ENCODE measurements at regions not wholly inside any gene's neighbourhood (a gene's known extent, or its start where the extent isn't known, plus 50 kb on each side); places are given as distances from the start of the nearest gene placed in this dataset.

DNA sequence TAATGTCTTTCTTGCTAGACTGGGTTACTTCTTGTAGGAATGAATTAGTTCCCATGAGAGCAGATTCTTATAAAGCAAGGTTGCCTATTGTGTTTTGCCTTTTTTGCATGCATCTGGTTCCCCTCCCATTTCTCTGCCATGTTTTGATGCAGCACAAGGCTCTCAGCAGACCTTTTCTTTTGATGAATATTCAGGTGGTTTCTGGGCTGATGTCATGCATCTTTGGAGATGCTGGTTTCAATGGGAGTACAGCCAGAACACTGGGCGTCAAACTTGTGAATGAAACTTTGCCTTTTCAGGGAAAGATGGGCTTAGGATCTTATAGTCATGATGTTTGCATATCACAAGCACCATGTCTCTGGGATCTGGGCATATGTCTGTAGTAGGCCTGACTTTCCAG is 111.7 kb upstream of the CCL2 start:
- TF ChIP-seq, protein P1, sequence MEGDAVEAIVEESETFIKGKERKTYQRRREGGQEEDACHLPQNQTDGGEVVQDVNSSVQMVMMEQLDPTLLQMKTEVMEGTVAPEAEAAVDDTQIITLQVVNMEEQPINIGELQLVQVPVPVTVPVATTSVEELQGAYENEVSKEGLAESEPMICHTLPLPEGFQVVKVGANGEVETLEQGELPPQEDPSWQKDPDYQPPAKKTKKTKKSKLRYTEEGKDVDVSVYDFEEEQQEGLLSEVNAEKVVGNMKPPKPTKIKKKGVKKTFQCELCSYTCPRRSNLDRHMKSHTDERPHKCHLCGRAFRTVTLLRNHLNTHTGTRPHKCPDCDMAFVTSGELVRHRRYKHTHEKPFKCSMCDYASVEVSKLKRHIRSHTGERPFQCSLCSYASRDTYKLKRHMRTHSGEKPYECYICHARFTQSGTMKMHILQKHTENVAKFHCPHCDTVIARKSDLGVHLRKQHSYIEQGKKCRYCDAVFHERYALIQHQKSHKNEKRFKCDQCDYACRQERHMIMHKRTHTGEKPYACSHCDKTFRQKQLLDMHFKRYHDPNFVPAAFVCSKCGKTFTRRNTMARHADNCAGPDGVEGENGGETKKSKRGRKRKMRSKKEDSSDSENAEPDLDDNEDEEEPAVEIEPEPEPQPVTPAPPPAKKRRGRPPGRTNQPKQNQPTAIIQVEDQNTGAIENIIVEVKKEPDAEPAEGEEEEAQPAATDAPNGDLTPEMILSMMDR (IDR thresholded peaks at IDR 0.05; ENCODE audit: low read depth, low read length, missing input control) = no peak
- TF ChIP-seq YY1 (IDR thresholded peaks at IDR 0.05) (no peak), EGR1 (IDR thresholded peaks at IDR 0.05; ENCODE audit: low read depth in 2 of 2) (no peak), TAF1 (conservative IDR thresholded peaks at IDR 0.05) (no peak), RXRA (IDR thresholded peaks at IDR 0.05) (no peak)
- TF ChIP-seq, protein P2, sequence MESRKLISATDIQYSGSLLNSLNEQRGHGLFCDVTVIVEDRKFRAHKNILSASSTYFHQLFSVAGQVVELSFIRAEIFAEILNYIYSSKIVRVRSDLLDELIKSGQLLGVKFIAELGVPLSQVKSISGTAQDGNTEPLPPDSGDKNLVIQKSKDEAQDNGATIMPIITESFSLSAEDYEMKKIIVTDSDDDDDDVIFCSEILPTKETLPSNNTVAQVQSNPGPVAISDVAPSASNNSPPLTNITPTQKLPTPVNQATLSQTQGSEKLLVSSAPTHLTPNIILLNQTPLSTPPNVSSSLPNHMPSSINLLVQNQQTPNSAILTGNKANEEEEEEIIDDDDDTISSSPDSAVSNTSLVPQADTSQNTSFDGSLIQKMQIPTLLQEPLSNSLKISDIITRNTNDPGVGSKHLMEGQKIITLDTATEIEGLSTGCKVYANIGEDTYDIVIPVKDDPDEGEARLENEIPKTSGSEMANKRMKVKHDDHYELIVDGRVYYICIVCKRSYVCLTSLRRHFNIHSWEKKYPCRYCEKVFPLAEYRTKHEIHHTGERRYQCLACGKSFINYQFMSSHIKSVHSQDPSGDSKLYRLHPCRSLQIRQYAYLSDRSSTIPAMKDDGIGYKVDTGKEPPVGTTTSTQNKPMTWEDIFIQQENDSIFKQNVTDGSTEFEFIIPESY (IDR thresholded peaks at IDR 0.05) = no peak
- TF ChIP-seq, protein P3, sequence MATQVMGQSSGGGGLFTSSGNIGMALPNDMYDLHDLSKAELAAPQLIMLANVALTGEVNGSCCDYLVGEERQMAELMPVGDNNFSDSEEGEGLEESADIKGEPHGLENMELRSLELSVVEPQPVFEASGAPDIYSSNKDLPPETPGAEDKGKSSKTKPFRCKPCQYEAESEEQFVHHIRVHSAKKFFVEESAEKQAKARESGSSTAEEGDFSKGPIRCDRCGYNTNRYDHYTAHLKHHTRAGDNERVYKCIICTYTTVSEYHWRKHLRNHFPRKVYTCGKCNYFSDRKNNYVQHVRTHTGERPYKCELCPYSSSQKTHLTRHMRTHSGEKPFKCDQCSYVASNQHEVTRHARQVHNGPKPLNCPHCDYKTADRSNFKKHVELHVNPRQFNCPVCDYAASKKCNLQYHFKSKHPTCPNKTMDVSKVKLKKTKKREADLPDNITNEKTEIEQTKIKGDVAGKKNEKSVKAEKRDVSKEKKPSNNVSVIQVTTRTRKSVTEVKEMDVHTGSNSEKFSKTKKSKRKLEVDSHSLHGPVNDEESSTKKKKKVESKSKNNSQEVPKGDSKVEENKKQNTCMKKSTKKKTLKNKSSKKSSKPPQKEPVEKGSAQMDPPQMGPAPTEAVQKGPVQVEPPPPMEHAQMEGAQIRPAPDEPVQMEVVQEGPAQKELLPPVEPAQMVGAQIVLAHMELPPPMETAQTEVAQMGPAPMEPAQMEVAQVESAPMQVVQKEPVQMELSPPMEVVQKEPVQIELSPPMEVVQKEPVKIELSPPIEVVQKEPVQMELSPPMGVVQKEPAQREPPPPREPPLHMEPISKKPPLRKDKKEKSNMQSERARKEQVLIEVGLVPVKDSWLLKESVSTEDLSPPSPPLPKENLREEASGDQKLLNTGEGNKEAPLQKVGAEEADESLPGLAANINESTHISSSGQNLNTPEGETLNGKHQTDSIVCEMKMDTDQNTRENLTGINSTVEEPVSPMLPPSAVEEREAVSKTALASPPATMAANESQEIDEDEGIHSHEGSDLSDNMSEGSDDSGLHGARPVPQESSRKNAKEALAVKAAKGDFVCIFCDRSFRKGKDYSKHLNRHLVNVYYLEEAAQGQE (IDR thresholded peaks at IDR 0.05) = no peak

All from liver (tissue), 3 donors.